ENCODE measurements at regions not wholly inside any gene's neighbourhood (a gene's known extent, or its start where the extent isn't known, plus 50 kb on each side); places are given as distances from the start of the nearest gene placed in this dataset.

DNA sequence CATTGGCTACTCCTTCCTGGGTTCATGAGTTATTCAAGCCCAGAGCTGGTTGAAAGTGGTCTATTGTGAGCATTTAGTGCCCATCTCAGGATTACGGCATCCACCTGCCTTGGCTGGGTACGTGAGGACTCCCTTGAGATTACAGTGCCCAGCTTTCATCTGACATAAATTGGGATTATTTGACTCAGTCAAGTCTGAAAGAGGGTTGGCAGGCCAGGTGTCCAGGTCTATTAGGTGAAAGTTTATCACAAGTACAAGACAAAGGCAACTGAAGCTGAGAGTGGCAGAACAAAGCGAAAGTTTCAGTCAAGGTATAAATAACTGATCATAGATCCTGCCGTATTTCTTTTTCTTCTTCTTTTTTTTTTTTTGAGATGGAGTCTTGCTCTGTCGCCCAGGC, 84.6 kb upstream of the ATF7IP start:
- DNase-seq (no peak), ATAC-seq (ENCODE audit: insufficient read depth, low FRiP score) (no peak)
- Histone ChIP-seq H3K36me3 (ENCODE audit: control insufficient read depth in 4 of 4, insufficient read depth in 4 of 4, low read length in 4 of 4) (no peaks in the 10 kb centered on the region), H3K4me3 (no peak overlapping the region), H3K27ac (ENCODE audit: low read depth in 1 of 2, low read length in 1 of 2) (no peak overlapping the region), H3K9ac (ENCODE audit: insufficient read depth in 1 of 2, low read length in 2 of 2) (no peak overlapping the region), H3K27me3 (ENCODE audit: control insufficient read depth in 3 of 3, insufficient read depth in 3 of 3, low read length in 2 of 3) (no peaks in the 10 kb centered on the region), H3K4me1 (ENCODE audit: control insufficient read depth in 5 of 5, insufficient read depth in 5 of 5, low read length in 5 of 5) (peaks cover 0 to 18% (median 0%) of the 10 kb centered on the region in 5 donors), H3K9me3 (ENCODE audit: control insufficient read depth in 4 of 4, insufficient read depth in 3 of 4, low read length in 3 of 4) (no peaks in the 10 kb centered on the region)
- WGBS, 2 donors, result 96% methylated on average over 5 of the region's 5 CpGs
- TF ChIP-seq CTCF (IDR thresholded peaks at IDR 0.05; ENCODE audit: control extremely low read depth, extremely low read depth), result no peak

- H3K27me3 ChIP-seq (ENCODE audit: control insufficient read depth in 3 of 3, insufficient read depth in 3 of 3, low read length in 2 of 3), result no peaks in the 10 kb centered on the region
- DNase-seq (no peak), ATAC-seq (ENCODE audit: insufficient read depth, low FRiP score) (no peak)
- no peaks in the 10 kb centered on the region for H3K36me3 ChIP-seq (ENCODE audit: control insufficient read depth in 4 of 4, insufficient read depth in 4 of 4, low read length in 4 of 4)
- H3K9ac ChIP-seq (ENCODE audit: insufficient read depth in 1 of 2, low read length in 2 of 2), result no peak overlapping the region
- H3K27ac ChIP-seq (ENCODE audit: low read depth in 1 of 2, low read length in 1 of 2), result no peak overlapping the region
- TF ChIP-seq CTCF (IDR thresholded peaks at IDR 0.05; ENCODE audit: control extremely low read depth, extremely low read depth), result no peak
- H3K9me3 ChIP-seq (ENCODE audit: control insufficient read depth in 4 of 4, insufficient read depth in 3 of 4, low read length in 3 of 4), result no peaks in the 10 kb centered on the region
- 98 to 100% methylated on average over 2 of the region's 2 CpGs for WGBS, 2 donors
- H3K4me3 ChIP-seq, result no peak overlapping the region
- H3K4me1 ChIP-seq (ENCODE audit: control insufficient read depth in 5 of 5, insufficient read depth in 5 of 5, low read length in 5 of 5), result peaks cover 0 to 18% (median 0%) of the 10 kb centered on the region in 5 donors
Measured at GRCh38 chr12:14281539-14281938, 83.9 kb upstream of the ATF7IP start.

GRCh38 chr12:14283489-14284144, 81.9 kb upstream of the ATF7IP start:
- Histone ChIP-seq H3K36me3 (ENCODE audit: control insufficient read depth in 4 of 4, insufficient read depth in 4 of 4, low read length in 4 of 4) (no peaks in the 10 kb centered on the region), H3K4me1 (ENCODE audit: control insufficient read depth in 5 of 5, insufficient read depth in 5 of 5, low read length in 5 of 5) (peaks cover 0 to 18% (median 0%) of the 10 kb centered on the region in 5 donors), H3K9ac (ENCODE audit: insufficient read depth in 1 of 2, low read length in 2 of 2) (no peak overlapping the region), H3K4me3 (no peak overlapping the region), H3K9me3 (ENCODE audit: control insufficient read depth in 4 of 4, insufficient read depth in 3 of 4, low read length in 3 of 4) (no peaks in the 10 kb centered on the region), H3K27ac (ENCODE audit: low read depth in 1 of 2, low read length in 1 of 2) (no peak overlapping the region), H3K27me3 (ENCODE audit: control insufficient read depth in 3 of 3, insufficient read depth in 3 of 3, low read length in 2 of 3) (no peaks in the 10 kb centered on the region)
- ATAC-seq (ENCODE audit: insufficient read depth, low FRiP score) (no peak), DNase-seq (no peak)
- WGBS, 2 donors, result 71 to 76% methylated on average over 6 of the region's 6 CpGs
- no peak for TF ChIP-seq CTCF (IDR thresholded peaks at IDR 0.05; ENCODE audit: control extremely low read depth, extremely low read depth)

All from lung (tissue), 11 donors.